ENCODE measurements at regions not wholly inside any gene's neighbourhood (a gene's known extent, or its start where the extent isn't known, plus 50 kb on each side); places are given as distances from the start of the nearest gene placed in this dataset.

- no peak for DNase-seq
- Mint-ChIP-seq H3K4me3 (no peak overlapping the region), H3K4me1 (peaks cover 5% of the 10 kb centered on the region in 2 experiments; a peak in 3 of 4 replicates), H3K9me3 (peaks cover 0 to 8% of the 10 kb centered on the region in 2 experiments; a peak in 4 of 5 replicates), H3K36me3 (ENCODE audit: insufficient read depth in 1 of 3, low read depth in 3 of 3) (peaks cover 0 to 5% (median 4%) of the 10 kb centered on the region in 3 experiments; a peak in 4 of 7 replicates), H3K27ac (peak overlapping the region in 1 of 3 experiments; percentile 43; a peak in 2 of 7 replicates), H3K27me3 (ENCODE audit: low read depth) (no peaks in the 10 kb centered on the region)
- H3T11ph ChIP-seq (ENCODE audit: low read length): no peak overlapping the region
- no peaks in the 10 kb centered on the region for H3K9me3 ChIP-seq (ENCODE audit: control insufficient read depth, low read depth, low read length)
- no peak overlapping the region for H2BK120ac ChIP-seq (ENCODE audit: low read depth, low read length, poor library complexity, severe bottlenecking)
- H3K4me2 ChIP-seq (ENCODE audit: insufficient read depth, insufficient read length, low read length): no peak overlapping the region
- H3K18ac ChIP-seq (ENCODE audit: insufficient read length, low read depth, low read length): no peak overlapping the region
- H4K5ac ChIP-seq (ENCODE audit: insufficient read length, low read depth, low read length): no peak overlapping the region
- TF ChIP-seq, protein P1, sequence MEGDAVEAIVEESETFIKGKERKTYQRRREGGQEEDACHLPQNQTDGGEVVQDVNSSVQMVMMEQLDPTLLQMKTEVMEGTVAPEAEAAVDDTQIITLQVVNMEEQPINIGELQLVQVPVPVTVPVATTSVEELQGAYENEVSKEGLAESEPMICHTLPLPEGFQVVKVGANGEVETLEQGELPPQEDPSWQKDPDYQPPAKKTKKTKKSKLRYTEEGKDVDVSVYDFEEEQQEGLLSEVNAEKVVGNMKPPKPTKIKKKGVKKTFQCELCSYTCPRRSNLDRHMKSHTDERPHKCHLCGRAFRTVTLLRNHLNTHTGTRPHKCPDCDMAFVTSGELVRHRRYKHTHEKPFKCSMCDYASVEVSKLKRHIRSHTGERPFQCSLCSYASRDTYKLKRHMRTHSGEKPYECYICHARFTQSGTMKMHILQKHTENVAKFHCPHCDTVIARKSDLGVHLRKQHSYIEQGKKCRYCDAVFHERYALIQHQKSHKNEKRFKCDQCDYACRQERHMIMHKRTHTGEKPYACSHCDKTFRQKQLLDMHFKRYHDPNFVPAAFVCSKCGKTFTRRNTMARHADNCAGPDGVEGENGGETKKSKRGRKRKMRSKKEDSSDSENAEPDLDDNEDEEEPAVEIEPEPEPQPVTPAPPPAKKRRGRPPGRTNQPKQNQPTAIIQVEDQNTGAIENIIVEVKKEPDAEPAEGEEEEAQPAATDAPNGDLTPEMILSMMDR (conservative IDR thresholded peaks at IDR 0.05): no peak
- no peaks in the 10 kb centered on the region for H4K20me1 ChIP-seq (ENCODE audit: control insufficient read depth, insufficient read depth, insufficient read length)
- H3K4me1 ChIP-seq (ENCODE audit: insufficient read depth, low read length): no peaks in the 10 kb centered on the region
- H2BK15ac ChIP-seq (ENCODE audit: low read depth, low read length): no peak overlapping the region
- H2BK5ac ChIP-seq (ENCODE audit: insufficient read length, low read length): no peak overlapping the region
- no peak overlapping the region for H3K23ac ChIP-seq (ENCODE audit: insufficient read length, low read depth, low read length)
- no CpG with 5 or more reads among the region's 4 CpGs for WGBS (ENCODE audit: extremely low coverage, insufficient read length, low lambda C conversion rate)
- no peak overlapping the region for H3K56ac ChIP-seq (ENCODE audit: insufficient read length, low read depth, low read length)
- no peaks in the 10 kb centered on the region for H3K79me1 ChIP-seq (ENCODE audit: insufficient read depth, low read depth, low read length, poor library complexity, severe bottlenecking)
- no peaks in the 10 kb centered on the region for H3K27me3 ChIP-seq (ENCODE audit: insufficient read depth, low read length)
- no peak overlapping the region for H3K9ac ChIP-seq (ENCODE audit: extremely low read depth, insufficient read length, low read length)
- peak overlapping the region; percentile 69 for H2AFZ ChIP-seq (ENCODE audit: low read length)
- no peak overlapping the region for H2BK12ac ChIP-seq (ENCODE audit: insufficient read length, low read depth, low read length)
- no peak overlapping the region for H3K4ac ChIP-seq (ENCODE audit: low read depth, low read length)
- H2BK20ac ChIP-seq (ENCODE audit: low read depth, low read length, poor library complexity, severe bottlenecking): no peak overlapping the region
- no peaks in the 10 kb centered on the region for H3K23me2 ChIP-seq (ENCODE audit: insufficient read length, low read depth, low read length, poor library complexity, severe bottlenecking)
- no peak overlapping the region for H4K91ac ChIP-seq (ENCODE audit: insufficient read length, low read depth, low read length)
- H3K79me2 ChIP-seq (ENCODE audit: insufficient read depth, low read length): no peaks in the 10 kb centered on the region
- peak overlapping the region; percentile 92 for H4K8ac ChIP-seq (replicated peaks; ENCODE audit: insufficient read length, low read depth, low read length)
- H3K27ac ChIP-seq (ENCODE audit: insufficient read length, low read depth, low read length): no peak overlapping the region
- no peak overlapping the region for H2AK5ac ChIP-seq (ENCODE audit: insufficient read length, low read length)
- no peak overlapping the region for H3K14ac ChIP-seq (ENCODE audit: insufficient read depth, low read length)
These were observed 98.1 kb upstream of the ASCC3 start for GRCh38 chr6:100979267-100979666.

All from H9 (cell line).